HG03521 (cell line): ENCODE measurements at regions not wholly inside any gene's neighbourhood (a gene's known extent, or its start where the extent isn't known, plus 50 kb on each side); places are given as distances from the start of the nearest gene placed in this dataset.

Experiments used
- ATAC-seq: cut with Tn5 transposase; IDR thresholded peaks from one replicate; pipeline ENCODE4 v1.9.1; 2021; ENCODE audit warnings: mild to moderate bottlenecking, moderate library complexity; ENCODE audit not compliant: unreplicated experiment

- ATAC-seq = no peak
Observed at GRCh38 chr11:16448123-16448717, 91.9 kb upstream of the SOX6 start.

- no peak for ATAC-seq
Observed at GRCh38 chr11:16441461-16441860, 85.1 kb upstream of the SOX6 start.

- no peak for ATAC-seq
Observed at GRCh38 chr11:16440136-16440535, 83.8 kb upstream of the SOX6 start.

- no peak for ATAC-seq
Observed at GRCh38 chr11:16434036-16434435, 77.7 kb upstream of the SOX6 start.

- no peak for ATAC-seq
Observed at GRCh38 chr11:16430674-16431073, 74.3 kb upstream of the SOX6 start.

- ATAC-seq = no peak
Observed at GRCh38 chr11:16421826-16422225, 65.5 kb upstream of the SOX6 start.

GRCh38 chr11:16418428-16419097 lies 62.2 kb upstream of the SOX6 start:
- no peak for ATAC-seq

GRCh38 chr11:16412525-16413172 lies 56.3 kb upstream of the SOX6 start:
- ATAC-seq = peak; percentile 77

- no peak for ATAC-seq
Observed at GRCh38 chr11:16410479-16410878, 54.1 kb upstream of the SOX6 start.

- ATAC-seq = no peak
Observed at GRCh38 chr11:16408619-16409018, 52.3 kb upstream of the SOX6 start.

GRCh38 chr11:16406226-16406625 lies 49.9 kb upstream of the SOX6 start:
- no peak for ATAC-seq
